CD4-positive, alpha-beta T cell treated with Interferon alpha-2 for 1 hour (primary cell): ENCODE measurements at regions not wholly inside any gene's neighbourhood (a gene's known extent, or its start where the extent isn't known, plus 50 kb on each side); places are given as distances from the start of the nearest gene placed in this dataset.

Source experiments
- DNase-seq, 2 donors: peaks; one replicate each; pipeline ENCODE4 v3.0.0-alpha.2; 2020 to 2022

DNA sequence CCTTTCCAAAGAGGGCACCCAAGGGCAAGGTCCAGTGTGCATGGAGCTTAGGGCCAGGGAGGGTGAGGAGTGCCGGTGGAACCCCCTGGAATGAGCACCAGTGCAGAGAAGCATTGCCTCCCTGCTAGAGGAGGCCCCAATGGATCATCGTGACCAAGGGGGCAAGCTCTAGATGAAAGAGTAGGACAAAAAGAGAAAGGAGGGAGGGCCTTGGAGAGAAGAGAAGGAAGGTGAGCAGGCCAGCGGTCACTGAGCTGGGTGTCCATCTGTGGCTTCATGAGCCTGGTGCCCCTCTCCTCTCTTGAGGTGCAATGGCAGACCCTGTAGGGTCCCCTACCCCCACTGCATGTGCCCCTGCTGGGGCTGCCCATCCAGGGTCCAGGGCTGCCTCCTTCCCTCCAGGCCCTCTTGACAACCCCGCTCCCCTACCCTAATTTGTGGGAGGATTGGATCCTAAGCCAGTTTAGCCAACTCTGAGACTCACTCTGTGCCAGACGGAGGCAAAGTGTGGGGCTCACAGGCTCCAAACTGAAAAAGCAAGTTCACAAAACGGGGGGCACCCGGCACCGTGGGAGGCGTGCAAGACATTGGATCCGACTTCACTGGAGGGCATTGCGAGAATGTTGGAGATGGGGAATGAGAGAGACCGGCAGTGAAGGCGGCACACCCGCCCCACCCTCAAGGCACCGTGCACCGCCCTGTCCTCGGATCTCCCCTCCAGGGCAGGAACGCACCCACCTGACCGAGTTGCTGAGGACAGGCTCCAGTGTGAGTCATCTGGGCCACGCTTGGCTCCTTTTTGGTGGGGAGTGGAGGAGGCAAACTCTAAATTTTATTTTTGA lies 207.5 kb downstream of the KIF26A start:
- DNase-seq: no peak

DNA sequence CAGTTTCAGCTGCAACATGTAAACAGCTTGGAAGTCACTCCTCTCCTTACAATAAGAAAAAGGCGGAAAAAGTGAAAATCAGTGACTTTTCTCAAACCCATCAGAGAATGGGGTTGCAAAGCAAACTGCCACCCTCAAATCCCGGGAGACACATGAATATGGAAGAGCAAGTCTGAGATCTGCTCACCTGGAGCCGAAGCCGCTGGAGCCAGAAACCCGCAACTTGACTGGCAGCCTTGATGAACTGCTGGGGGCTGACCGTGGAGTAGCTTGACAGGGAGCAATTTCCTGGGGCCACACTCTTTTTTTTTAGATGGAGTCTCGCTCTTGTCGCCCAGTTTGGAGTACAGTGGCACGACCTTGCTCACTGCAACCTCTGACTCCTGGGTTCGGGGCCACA lies 208.2 kb downstream of the KIF26A start:
- no peak for DNase-seq

DNA sequence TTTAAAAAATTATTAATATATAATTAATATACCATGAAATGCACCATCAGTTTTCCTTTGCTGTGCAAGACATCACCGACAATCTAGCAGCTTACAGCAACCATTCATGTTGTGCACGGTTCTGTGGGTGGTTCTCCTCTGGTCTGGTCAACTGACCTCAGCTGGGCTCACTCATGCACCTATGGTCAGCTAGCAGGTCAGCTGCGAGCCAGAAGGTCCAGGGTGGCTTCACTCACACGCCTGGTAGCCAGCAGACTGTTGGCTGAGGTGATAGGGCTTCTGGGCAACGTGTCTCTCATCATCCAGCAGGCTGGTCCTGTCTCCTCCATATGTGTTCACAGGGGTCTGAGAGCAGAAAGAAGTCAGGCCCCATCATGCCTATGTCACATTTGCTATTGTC lies 210.4 kb downstream of the KIF26A start:
- no peak for DNase-seq

DNA sequence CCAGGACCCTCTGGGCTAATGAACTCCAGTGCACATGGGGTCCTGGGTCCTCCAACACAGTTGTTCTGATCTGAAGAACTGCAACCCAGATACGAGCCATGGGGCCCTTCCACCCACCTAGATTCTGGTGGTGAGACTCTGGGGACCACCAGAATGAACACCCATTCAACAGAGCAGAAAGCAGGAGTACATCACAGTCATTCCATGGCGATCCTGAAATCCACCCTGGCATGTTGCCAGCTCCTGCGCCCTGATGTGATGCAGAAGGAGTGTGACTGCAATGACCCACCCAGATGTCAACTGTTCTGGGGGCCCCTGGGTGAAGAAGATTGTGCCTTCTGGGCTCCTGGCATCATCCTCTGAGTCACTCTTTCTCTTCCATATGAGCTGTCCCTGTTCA lies 211.6 kb downstream of the KIF26A start:
- no peak for DNase-seq

DNA sequence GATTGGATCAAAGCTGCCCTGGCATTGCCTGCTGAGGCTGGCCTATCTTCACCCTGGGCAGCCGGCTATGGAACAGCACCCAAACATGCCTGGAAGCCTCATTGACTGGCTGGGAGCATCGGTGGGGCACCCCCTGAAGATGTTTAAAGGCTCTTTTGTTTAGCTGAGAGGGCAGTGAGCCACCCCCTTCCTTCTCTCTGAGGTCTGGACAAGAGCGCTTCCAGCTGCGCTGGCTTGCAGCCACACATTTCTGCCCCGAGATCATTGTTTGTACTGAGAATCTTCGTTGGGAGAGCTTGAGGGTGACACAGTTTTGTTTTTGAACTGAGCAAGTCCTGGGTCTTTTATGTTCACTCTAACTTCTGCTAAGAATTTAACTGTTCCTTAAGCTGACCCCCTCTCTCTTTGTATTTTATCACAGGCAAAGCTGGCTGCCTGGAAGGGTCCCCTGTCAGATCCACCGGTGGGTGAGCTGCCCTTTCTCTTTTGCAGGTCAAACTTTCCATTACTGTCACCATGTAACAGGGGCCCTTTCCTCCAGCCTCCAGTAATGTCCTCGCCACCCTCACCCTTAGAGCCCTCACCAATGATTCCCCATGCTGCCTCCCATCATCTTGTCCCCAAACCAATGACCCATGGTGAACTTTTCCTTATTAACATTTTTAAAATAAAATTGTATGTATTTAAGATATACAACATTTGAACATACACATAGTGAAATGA lies 212.2 kb downstream of the KIF26A start:
- DNase-seq: no peak

DNA sequence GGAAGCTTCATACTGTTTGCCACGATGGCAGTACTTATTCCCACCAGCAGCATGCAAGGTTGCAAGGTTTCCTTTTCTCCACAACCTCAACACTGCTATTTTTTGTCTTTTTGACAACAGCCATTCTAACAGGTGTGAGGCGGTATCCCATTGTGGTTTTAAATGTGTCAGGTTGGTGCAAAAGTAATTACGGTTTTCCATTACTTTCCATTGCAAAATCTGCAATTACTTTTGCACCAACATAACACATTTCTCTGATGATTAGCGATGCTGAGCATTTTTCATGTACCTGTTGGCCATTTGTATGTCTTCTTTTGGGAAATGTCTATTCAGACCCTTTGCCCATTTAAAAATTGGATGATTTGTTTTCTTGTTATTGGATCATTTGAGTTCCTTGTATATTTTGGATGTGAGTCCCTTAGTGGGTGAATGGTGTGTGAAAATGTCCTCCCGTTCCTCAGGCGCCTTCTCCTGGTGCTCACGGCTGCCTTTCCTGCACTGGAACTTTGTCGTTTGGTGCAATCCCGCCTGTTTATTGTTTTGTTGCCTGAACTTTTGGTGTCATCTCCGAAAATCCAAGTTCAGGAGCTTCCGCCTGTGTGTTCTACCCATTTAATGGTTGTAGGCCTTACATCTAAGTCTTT lies 213.6 kb downstream of the KIF26A start:
- DNase-seq: no peak

DNA sequence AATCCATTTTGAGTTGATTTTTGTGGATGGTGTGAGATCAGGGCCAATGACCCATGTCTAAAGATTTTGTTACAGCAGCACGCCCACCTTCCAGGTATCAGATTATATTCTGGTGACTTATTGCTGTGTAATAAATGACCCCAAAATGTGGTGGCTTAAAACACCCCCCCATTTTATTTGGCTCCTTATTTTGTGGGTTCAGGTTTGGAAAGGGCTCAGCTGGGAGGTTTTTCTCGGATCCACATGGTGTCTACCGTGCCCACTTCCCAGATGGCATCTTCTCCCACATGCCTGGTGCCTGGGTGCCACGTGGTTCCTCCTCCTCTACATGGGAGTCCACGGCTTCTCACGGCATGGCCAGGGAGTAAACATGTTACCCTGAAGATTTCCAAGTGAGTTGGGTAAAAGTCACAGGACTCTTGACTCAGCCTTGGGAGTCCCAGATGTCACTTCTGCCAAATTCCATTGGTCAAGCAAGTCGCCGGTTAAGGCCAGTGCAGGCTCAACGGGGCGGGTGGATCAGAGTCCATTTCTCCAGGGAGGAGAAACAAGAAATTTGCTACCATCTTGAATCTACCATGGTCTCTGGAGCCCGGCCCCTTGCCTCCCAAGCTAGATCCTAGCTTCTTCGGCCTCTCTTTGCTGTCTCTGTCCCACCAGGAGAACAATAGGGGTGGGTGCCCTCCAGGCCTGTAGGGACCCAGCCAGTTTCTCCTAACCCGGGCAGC lies 214.3 kb downstream of the KIF26A start:
- no peak for DNase-seq

DNA sequence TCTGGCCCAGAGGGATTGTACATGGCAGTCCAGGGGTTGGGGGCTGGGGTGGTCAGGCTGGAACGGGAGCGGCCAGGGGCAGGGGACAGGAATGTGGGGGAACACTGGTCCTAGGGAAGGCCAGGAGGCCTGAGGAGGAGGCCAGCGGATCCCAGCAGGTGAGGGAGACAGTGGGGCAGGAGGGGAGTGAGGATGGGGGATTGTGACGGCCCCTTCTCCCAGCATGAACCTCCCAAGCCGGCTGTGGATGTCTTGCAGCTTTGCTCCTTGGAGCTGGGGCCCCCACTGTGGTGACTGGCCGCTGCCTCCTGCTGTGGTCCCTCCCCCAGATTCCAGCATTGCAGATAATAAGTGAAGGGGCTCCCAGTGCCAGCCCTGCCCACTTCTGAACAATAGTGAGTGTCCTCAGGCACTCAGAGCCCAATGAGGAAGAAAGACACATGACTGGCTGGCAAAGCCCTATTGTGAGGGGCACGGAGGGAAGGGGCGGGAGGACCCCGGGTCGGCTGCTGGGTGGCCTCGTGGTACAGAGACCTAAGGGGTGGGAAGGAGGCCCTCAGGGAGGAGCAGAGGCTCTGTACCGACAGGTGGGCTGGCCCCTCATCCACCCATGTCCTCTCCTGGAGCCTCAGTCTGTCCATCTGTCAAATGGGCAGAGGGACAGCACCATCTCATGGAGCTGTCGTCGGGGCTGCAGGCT lies 215.0 kb downstream of the KIF26A start:
- no peak for DNase-seq

GRCh38 chr14:104353921-104354701 lies 215.7 kb downstream of the KIF26A start:
- no peak for DNase-seq

- no peak for DNase-seq
Measured at GRCh38 chr14:104355101-104356019, 217.0 kb downstream of the KIF26A start.

- no peak for DNase-seq
Measured at GRCh38 chr14:104356020-104356737, 217.8 kb downstream of the KIF26A start.

- no peak for DNase-seq
Measured at GRCh38 chr14:104356738-104357688, 218.6 kb downstream of the KIF26A start.

- DNase-seq: no peak
Measured at GRCh38 chr14:104357689-104358527, 219.5 kb downstream of the KIF26A start.

DNA sequence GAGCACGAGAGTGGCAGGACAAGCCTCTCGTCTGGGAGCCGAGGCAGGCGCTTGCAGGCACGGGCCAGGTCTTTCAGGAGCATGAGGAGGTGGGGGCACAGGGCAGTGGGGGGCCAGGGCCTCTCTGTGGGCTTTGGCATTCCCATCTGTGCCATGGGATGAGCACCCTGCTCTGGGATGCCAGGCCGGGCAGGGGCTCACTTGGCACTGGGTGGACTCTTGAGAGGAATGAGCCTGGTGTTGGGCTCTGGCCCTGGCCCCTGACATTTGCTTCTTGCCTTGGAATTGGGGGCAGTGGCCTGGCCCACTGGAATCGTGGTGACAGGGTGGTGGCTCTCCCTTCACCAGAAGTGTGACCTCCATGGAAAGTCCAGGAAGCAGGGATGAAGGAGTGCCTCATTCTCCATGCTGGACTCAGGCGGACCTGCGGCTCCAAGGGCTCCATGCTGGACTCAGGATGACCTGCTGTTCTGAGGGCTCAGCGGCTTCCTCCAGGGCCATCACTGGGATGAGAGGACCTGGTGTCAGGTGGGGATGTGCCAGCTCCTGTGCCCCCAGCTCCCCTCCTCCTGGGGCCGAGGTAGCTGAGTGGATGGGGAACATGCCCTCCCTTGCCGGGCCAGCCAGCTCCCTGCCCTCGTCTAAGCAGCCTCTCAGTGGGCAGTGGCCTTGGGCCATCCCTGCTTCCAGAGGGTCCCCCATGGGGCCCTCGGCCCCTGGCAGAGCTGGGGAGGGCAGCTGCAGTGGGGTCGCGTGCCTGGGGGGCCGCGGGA lies 220.3 kb downstream of the KIF26A start:
- DNase-seq: no peak

DNA sequence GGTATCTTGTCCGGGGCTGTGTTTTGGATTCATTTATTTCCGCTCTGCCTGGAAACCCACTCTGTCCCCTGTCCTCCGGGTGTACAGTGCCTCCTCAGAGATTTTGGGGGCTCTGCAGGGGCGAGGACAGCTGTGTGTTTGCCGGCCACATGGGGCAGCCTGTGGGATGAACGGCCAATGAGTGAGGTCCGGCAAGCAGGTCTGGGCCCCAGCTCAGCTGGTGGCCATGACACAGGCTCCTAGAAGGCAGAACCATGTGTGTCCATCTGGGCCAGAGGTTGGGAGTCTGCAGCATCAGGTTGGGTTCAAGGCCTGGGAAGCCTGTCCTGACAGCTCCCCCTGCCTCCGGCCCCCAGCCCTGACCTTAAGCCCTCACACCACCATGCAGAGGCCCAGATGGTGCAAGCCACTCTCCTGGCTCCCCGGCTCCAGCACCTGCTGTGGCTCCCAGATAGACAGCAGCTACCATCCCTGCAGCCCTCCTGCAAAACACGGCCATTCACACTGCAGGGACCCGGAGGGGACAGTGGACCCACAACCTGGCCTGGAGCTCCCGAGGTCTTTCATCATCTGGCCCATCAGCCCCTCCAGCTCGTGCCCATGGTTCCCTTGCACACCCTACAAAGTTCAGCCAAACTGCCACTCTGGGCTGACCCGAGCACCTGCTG lies 220.1 kb upstream of the C14orf180 start:
- DNase-seq: no peak

- no peak for DNase-seq
Measured at GRCh38 chr14:104359969-104360442, 219.6 kb upstream of the C14orf180 start.
